ENCODE measurements at regions not wholly inside any gene's neighbourhood (a gene's known extent, or its start where the extent isn't known, plus 50 kb on each side); places are given as distances from the start of the nearest gene placed in this dataset.

DNA sequence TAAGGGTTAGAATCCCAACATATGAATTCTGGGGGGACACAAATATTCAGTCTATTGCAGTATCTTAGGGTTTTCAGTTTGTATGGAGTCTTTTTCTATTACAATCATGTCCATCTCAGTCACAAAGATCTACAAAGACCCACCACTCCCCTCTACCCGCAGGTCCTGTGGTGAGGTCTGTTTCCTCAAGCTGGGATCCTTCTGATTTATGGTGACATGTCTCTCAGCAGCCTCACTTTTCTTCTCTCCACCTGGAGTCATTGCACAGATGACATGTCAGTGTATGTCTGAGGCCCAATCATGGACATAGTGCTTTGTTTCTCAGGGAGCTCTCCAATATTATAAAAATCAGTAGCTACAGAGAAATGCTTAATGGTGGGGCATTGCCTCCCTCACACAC, 113.4 kb upstream of the RAB27B start:
- H3K27me3 ChIP-seq (replicated peaks; ENCODE audit: insufficient read depth) = no peaks in the 10 kb centered on the region
- H3K36me3 ChIP-seq = no peaks in the 10 kb centered on the region
- no peak overlapping the region for H3K4me3 ChIP-seq
- no peak for DNase-seq (ENCODE audit: low spot score)
- H3K9me3 ChIP-seq = no peaks in the 10 kb centered on the region
- intact Hi-C loops (cut with DNase I) = no loop called here
- TF ChIP-seq POLR2AphosphoS5 (IDR thresholded peaks at IDR 0.05) (no peak), POLR2A (IDR thresholded peaks at IDR 0.05) (no peak)
- TF ChIP-seq, protein P1, sequence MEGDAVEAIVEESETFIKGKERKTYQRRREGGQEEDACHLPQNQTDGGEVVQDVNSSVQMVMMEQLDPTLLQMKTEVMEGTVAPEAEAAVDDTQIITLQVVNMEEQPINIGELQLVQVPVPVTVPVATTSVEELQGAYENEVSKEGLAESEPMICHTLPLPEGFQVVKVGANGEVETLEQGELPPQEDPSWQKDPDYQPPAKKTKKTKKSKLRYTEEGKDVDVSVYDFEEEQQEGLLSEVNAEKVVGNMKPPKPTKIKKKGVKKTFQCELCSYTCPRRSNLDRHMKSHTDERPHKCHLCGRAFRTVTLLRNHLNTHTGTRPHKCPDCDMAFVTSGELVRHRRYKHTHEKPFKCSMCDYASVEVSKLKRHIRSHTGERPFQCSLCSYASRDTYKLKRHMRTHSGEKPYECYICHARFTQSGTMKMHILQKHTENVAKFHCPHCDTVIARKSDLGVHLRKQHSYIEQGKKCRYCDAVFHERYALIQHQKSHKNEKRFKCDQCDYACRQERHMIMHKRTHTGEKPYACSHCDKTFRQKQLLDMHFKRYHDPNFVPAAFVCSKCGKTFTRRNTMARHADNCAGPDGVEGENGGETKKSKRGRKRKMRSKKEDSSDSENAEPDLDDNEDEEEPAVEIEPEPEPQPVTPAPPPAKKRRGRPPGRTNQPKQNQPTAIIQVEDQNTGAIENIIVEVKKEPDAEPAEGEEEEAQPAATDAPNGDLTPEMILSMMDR (IDR thresholded peaks at IDR 0.05) = no peak
- no peaks in the 10 kb centered on the region for H3K4me1 ChIP-seq (replicated peaks)
- 68% methylated on average over 1 of the region's 1 CpG for WGBS
- no peak overlapping the region for H3K27ac ChIP-seq

DNA sequence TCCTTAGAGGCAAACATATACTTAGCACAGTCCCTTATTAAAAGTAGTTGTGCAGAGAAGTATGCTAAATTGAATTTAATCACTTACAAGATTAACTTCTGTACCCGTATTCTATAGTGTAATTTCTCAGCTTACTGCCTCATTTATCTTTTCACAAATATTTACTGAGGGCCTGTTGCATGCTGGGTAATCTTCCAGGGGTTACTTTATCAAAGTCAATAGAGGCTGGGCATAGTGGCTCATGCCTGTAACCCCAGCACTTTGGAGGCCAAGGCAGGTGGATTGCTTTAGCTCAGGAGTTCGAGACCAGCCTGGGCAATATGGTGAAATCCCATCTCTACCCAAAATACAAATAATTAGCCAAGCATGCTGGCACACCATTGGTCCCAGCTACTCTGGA, 111.7 kb upstream of the RAB27B start:
- intact Hi-C loops (cut with DNase I) = no loop called here

DNA sequence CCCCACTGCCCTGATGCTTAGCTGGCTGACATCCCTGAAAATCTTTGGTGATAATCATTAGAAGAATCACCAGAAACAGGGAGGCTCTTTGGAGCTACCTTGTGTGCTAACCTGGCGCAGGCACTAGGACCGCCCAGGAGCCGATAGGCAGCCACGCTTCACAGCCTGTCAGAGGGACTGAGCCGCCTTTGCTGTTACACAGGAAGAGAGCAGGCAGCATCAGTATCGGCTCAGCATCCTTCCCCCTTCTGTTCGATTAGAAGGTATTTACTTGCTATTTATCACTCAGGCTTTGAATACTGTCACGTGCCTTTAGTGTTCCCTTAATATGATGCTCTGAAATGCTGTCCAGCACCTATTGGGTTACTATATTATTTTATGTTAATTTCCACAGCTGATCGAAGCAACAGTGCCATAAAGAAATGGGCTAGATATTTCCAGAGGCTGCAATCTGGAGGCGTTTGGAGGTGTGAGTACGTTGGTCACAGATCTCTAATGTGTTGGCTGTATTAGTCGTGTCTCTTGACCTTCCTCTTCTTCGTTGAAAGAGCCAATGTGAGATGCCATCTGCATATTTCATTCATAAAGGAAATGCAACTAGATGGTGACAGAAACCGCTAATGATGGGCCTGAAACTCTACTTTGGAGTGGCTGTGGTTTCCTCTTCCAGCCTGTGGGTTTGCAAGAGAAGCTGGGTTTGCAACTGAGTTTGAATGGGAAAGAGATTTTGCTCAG, 110.4 kb upstream of the RAB27B start:
- intact Hi-C loops (cut with DNase I) = no loop called here
- Histone ChIP-seq H3K27me3 (replicated peaks; ENCODE audit: insufficient read depth) (no peaks in the 10 kb centered on the region), H3K4me1 (replicated peaks) (no peaks in the 10 kb centered on the region), H3K27ac (no peak overlapping the region), H3K36me3 (no peaks in the 10 kb centered on the region), H3K9me3 (no peaks in the 10 kb centered on the region), H3K4me3 (no peak overlapping the region)
- WGBS = 25% methylated on average over 14 of the region's 14 CpGs
- no peak for DNase-seq (ENCODE audit: low spot score)
- TF ChIP-seq POLR2AphosphoS5 (IDR thresholded peaks at IDR 0.05) (no peak), POLR2A (IDR thresholded peaks at IDR 0.05) (no peak)

More for the DNA sequence above, 111.7 kb upstream of the RAB27B start:
- no peaks in the 10 kb centered on the region for H3K27me3 ChIP-seq (replicated peaks; ENCODE audit: insufficient read depth)
- 64% methylated on average over 2 of the region's 2 CpGs for WGBS
- no peak for DNase-seq (ENCODE audit: low spot score)
- TF ChIP-seq, protein P1 (IDR thresholded peaks at IDR 0.05) = no peak
- TF ChIP-seq POLR2AphosphoS5 (IDR thresholded peaks at IDR 0.05) (no peak), POLR2A (IDR thresholded peaks at IDR 0.05) (no peak)
- no peaks in the 10 kb centered on the region for H3K9me3 ChIP-seq
- H3K4me3 ChIP-seq = no peak overlapping the region
- H3K36me3 ChIP-seq = no peaks in the 10 kb centered on the region
- no peaks in the 10 kb centered on the region for H3K4me1 ChIP-seq (replicated peaks)
- no peak overlapping the region for H3K27ac ChIP-seq

DNA sequence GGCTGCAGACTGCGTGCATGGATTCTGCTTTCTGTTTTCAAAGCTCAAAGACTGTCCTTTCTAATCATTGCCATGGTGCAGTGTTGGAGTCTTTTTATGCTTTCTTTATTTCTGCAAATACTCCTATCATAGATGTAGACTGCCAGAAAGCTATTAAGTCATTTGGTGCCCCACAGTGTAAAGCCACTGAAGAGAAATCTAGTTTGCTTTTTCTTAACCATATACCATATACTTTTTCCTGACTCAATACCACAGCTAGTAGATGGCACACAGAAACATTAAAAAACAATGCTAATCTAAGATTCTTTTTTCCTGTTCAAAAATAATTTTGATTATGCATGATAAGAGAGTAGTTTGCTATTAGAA, 109.9 kb upstream of the RAB27B start:
- no peaks in the 10 kb centered on the region for H3K4me1 ChIP-seq (replicated peaks)
- intact Hi-C loops (cut with DNase I) = no loop called here
- no peak overlapping the region for H3K27ac ChIP-seq
- no peak overlapping the region for H3K4me3 ChIP-seq
- no peaks in the 10 kb centered on the region for H3K9me3 ChIP-seq
- no peak for DNase-seq (ENCODE audit: low spot score)
- H3K27me3 ChIP-seq (replicated peaks; ENCODE audit: insufficient read depth) = no peaks in the 10 kb centered on the region
- WGBS = 76% methylated on average over 1 of the region's 1 CpG
- TF ChIP-seq, protein P1 (IDR thresholded peaks at IDR 0.05) = no peak
- TF ChIP-seq POLR2A (IDR thresholded peaks at IDR 0.05) (no peak), POLR2AphosphoS5 (IDR thresholded peaks at IDR 0.05) (no peak)
- no peaks in the 10 kb centered on the region for H3K36me3 ChIP-seq

DNA sequence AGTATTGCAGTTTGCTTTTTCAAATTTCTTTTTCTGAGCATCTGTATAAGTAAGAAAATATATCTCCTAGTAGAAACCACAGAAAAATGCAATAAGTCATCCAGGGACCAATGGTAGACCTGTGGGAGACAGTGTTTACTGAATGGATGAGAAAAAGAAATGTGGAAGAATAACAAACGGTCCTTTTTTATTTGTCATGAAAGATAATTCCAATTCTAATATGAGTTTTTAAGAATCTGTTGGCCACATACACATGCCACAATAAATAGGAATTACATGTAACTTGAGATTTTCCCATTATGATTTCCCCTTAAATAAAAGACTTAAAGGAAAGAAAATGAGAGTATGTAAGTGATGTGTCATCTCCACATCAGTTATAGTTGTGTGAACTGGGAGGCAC, 107.7 kb upstream of the RAB27B start:
- TF ChIP-seq POLR2A (IDR thresholded peaks at IDR 0.05) (no peak), POLR2AphosphoS5 (IDR thresholded peaks at IDR 0.05) (no peak)
- TF ChIP-seq, protein P1 (IDR thresholded peaks at IDR 0.05) = no peak
- H3K4me3 ChIP-seq = no peak overlapping the region
- 76% methylated on average over 1 of the region's 1 CpG for WGBS
- H3K9me3 ChIP-seq = no peaks in the 10 kb centered on the region
- intact Hi-C loops (cut with DNase I) = no loop called here
- H3K4me1 ChIP-seq (replicated peaks) = no peaks in the 10 kb centered on the region
- no peaks in the 10 kb centered on the region for H3K27me3 ChIP-seq (replicated peaks; ENCODE audit: insufficient read depth)
- H3K27ac ChIP-seq = no peak overlapping the region
- H3K36me3 ChIP-seq = no peaks in the 10 kb centered on the region
- no peak for DNase-seq (ENCODE audit: low spot score)

All from prostate gland (tissue), 2 donors.